GM12874 (cell line): ENCODE measurements at regions not wholly inside any gene's neighbourhood (a gene's known extent, or its start where the extent isn't known, plus 50 kb on each side); places are given as distances from the start of the nearest gene placed in this dataset.
A peak's percentile ranks its signal among the peaks of the same experiment; 100 is the strongest.

ENCODE experiments used
- TF ChIP-seq, protein P1 (sequence below): IDR thresholded peaks from 2 replicates; pipeline ENCODE4 v1.5.1; 2011; ENCODE audit warnings: low read depth, mild to moderate bottlenecking, control low read depth, low read length, moderate library complexity; ENCODE audit not compliant: insufficient read depth

- TF ChIP-seq, protein P1, sequence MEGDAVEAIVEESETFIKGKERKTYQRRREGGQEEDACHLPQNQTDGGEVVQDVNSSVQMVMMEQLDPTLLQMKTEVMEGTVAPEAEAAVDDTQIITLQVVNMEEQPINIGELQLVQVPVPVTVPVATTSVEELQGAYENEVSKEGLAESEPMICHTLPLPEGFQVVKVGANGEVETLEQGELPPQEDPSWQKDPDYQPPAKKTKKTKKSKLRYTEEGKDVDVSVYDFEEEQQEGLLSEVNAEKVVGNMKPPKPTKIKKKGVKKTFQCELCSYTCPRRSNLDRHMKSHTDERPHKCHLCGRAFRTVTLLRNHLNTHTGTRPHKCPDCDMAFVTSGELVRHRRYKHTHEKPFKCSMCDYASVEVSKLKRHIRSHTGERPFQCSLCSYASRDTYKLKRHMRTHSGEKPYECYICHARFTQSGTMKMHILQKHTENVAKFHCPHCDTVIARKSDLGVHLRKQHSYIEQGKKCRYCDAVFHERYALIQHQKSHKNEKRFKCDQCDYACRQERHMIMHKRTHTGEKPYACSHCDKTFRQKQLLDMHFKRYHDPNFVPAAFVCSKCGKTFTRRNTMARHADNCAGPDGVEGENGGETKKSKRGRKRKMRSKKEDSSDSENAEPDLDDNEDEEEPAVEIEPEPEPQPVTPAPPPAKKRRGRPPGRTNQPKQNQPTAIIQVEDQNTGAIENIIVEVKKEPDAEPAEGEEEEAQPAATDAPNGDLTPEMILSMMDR = peak; percentile 79
Measured at GRCh38 chr6:44062771-44063560, 64.3 kb downstream of the MRPL14 start.

- TF ChIP-seq, protein P1 = no peak
Measured at GRCh38 chr6:44062105-44062770, 65.0 kb downstream of the MRPL14 start.

- TF ChIP-seq, protein P1 = no peak
Measured at GRCh38 chr6:44061375-44062104, 65.7 kb downstream of the MRPL14 start.

GRCh38 chr6:44060612-44061374 is 66.5 kb downstream of the MRPL14 start:
- TF ChIP-seq, protein P1 = no peak

DNA sequence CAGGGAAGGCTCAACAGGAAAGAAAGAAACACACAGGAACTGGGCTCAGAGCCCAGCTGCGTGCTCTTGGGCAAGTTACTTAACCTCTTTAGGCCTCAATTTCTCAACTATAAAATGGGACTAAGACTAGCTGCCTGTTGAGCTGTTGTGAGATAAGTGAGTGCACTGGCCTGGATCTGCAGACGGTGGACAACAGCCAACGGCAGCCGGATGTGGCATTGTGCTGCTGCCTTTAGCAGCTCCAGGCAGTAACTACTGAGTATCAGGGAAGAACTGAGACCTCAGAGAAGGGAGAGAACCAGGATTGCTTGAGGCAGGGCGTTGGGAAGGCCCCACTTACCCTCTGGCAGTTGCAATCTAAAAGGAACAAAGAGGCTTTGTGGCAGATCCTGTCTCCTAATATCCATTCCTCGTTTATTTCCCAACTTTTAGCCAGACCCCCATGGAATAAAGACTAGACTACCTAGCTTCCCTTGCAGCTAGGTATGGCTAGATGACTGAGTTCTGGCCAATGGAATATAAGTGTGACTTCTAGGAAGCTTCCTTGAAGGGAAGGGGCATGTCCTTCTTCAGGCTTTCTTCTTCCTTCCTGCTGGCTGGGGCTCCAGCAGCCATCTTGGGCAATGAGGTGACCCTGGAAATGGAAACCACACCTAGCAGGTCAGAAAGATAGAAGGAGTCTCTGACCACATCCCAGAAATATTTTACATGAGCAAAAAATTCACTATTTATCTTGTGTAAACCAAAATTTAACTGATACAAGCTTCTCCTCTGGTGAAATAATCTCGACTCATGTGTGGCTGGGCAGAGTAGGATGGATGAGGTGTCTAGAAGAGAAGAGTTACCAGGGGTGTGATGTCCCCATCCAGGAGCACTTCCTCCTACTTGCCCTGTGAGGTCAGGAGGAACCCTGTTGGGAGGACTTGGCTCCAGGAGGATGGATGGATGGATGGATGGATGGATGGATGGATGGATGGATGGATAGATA is 67.6 kb downstream of the MRPL14 start:
- TF ChIP-seq, protein P1 = no peak

GRCh38 chr6:44058617-44059358 is 68.5 kb downstream of the MRPL14 start:
- TF ChIP-seq, protein P1 = no peak
